ENCODE measurements at regions not wholly inside any gene's neighbourhood (a gene's known extent, or its start where the extent isn't known, plus 50 kb on each side); places are given as distances from the start of the nearest gene placed in this dataset.

DNA sequence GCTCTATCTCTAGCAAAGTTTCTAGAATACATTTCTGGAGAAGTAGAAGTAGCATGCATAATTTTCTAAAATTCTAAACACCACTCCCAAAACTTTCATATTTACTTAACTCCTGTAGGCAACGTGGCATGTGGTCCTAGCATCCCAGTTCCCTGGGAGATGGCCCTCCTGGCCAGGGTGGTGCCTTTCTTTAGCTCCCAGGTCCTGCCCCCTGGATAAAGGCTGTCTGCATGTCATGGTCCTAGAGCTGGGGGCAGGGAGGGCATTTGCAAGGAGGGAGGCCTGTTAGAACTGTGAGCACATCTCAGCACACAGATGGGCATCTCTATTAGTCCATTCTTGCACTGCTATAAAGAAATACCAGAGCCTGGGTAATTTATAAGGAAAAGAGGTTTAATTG is 485.6 kb upstream of the SULF2 start:
- Mint-ChIP-seq H3K9me3 (ENCODE audit: low read depth, unreplicated experiment) (no peaks in the 10 kb centered on the region), H3K27me3 (ENCODE audit: unreplicated experiment) (peaks cover 8% of the 10 kb centered on the region), H3K4me3 (ENCODE audit: low read depth, unreplicated experiment) (no peak overlapping the region), H3K36me3 (ENCODE audit: insufficient read depth, unreplicated experiment) (no peaks in the 10 kb centered on the region), H3K27ac (ENCODE audit: unreplicated experiment) (no peak overlapping the region), H3K4me1 (ENCODE audit: low read depth, unreplicated experiment) (no peaks in the 10 kb centered on the region)
- no TSS peak for BruUV-seq (replicated peaks)
- no peak for DNase-seq
- CTCF ChIA-PET: no interaction called here
- TF ChIP-seq, protein P1, sequence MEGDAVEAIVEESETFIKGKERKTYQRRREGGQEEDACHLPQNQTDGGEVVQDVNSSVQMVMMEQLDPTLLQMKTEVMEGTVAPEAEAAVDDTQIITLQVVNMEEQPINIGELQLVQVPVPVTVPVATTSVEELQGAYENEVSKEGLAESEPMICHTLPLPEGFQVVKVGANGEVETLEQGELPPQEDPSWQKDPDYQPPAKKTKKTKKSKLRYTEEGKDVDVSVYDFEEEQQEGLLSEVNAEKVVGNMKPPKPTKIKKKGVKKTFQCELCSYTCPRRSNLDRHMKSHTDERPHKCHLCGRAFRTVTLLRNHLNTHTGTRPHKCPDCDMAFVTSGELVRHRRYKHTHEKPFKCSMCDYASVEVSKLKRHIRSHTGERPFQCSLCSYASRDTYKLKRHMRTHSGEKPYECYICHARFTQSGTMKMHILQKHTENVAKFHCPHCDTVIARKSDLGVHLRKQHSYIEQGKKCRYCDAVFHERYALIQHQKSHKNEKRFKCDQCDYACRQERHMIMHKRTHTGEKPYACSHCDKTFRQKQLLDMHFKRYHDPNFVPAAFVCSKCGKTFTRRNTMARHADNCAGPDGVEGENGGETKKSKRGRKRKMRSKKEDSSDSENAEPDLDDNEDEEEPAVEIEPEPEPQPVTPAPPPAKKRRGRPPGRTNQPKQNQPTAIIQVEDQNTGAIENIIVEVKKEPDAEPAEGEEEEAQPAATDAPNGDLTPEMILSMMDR (IDR thresholded peaks at IDR 0.05; ENCODE audit: unreplicated experiment): no peak
- intact Hi-C loops (cut with micrococcal nuclease; ENCODE audit: unreplicated experiment): no loop called here

DNA sequence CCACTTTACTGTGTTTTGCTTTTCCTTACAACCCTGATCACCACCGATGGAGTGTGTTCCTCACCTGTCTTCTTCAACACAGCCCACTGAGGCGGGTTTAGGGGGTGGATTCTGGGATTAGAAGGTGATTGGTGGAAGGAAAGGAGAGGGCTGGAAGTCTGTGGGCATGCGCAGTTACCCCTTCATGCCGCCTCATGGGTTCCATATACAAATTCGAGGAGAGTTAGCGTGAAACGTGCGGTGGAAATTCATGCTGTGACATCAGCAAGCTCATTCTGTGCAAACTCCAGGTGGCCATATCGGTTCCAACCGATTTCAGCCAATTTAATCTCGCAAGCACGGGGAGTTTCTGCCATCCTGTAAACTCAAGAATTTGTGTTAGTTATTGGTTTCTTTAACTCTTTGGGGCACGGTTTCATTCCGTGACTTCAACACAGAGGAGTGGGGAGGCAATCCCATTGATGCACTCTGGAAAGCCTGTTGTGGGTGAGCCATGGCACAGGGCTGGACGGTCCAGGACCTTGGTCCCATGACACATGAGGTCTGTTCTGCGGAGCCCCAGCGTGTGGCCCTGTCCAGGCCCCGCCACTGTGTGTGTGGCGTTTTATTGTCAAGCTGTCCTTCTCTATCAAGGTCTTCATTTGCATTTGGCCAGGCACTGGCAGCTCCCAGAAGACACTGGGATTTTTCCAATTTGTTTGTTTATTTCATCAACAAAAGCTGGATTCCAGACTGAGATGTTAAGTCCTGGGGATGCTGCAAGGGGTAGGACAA is 482.8 kb upstream of the SULF2 start:
- no peak for DNase-seq
- Mint-ChIP-seq H3K27me3 (ENCODE audit: unreplicated experiment) (peaks cover 31% of the 10 kb centered on the region), H3K4me1 (ENCODE audit: low read depth, unreplicated experiment) (no peaks in the 10 kb centered on the region), H3K4me3 (ENCODE audit: low read depth, unreplicated experiment) (no peak overlapping the region), H3K27ac (ENCODE audit: unreplicated experiment) (no peak overlapping the region), H3K9me3 (ENCODE audit: low read depth, unreplicated experiment) (no peaks in the 10 kb centered on the region), H3K36me3 (ENCODE audit: insufficient read depth, unreplicated experiment) (no peaks in the 10 kb centered on the region)
- TF ChIP-seq, protein P1 (IDR thresholded peaks at IDR 0.05; ENCODE audit: unreplicated experiment): no peak
- intact Hi-C loops (cut with micrococcal nuclease; ENCODE audit: unreplicated experiment): no loop called here
- no TSS peak for BruUV-seq (replicated peaks)
- CTCF ChIA-PET: no interaction called here

DNA sequence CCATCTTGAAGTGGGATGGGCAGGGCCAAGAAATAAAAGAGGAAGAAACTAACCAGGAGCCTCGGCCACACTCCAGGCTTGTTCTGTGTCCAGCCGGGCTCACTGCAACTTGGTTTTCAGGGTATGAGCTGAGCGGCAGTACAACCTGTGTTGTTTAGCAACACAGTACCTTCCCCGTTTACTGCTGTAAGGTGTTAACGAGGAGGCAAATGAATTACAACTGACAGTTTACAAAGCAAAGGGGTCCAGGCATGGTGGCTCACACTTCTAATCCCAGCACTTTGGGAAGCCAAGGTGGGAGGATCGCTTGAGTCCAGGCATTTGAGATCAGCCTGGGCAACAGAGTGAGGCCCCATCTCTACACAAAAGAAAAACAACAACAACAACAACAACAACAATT is 481.3 kb upstream of the SULF2 start:
- no TSS peak for BruUV-seq (replicated peaks)
- no peak for DNase-seq
- no peak overlapping the region for H3K4me3 Mint-ChIP-seq (ENCODE audit: low read depth, unreplicated experiment)
- CTCF ChIA-PET: no interaction called here
- TF ChIP-seq, protein P1 (IDR thresholded peaks at IDR 0.05; ENCODE audit: unreplicated experiment): no peak
- no peak overlapping the region for H3K27ac Mint-ChIP-seq (ENCODE audit: unreplicated experiment)
- intact Hi-C loops (cut with micrococcal nuclease; ENCODE audit: unreplicated experiment): no loop called here
- no peaks in the 10 kb centered on the region for H3K9me3 Mint-ChIP-seq (ENCODE audit: low read depth, unreplicated experiment)
- H3K4me1 Mint-ChIP-seq (ENCODE audit: low read depth, unreplicated experiment): no peaks in the 10 kb centered on the region
- H3K27me3 Mint-ChIP-seq (ENCODE audit: unreplicated experiment): peaks cover 41% of the 10 kb centered on the region
- H3K36me3 Mint-ChIP-seq (ENCODE audit: insufficient read depth, unreplicated experiment): no peaks in the 10 kb centered on the region

GRCh38 chr20:48265791-48266190 is 480.5 kb upstream of the SULF2 start:
- TF ChIP-seq, protein P1 (IDR thresholded peaks at IDR 0.05; ENCODE audit: unreplicated experiment): no peak
- CTCF ChIA-PET: interaction anchor here (0.5 kb wide), 1 partner anchor 928 kb away, joined by 4 read pairs; no protein-coding TSS in a partner anchor
- Mint-ChIP-seq H3K4me3 (ENCODE audit: low read depth, unreplicated experiment) (no peak overlapping the region), H3K4me1 (ENCODE audit: low read depth, unreplicated experiment) (no peaks in the 10 kb centered on the region), H3K27ac (ENCODE audit: unreplicated experiment) (no peak overlapping the region), H3K9me3 (ENCODE audit: low read depth, unreplicated experiment) (no peaks in the 10 kb centered on the region), H3K36me3 (ENCODE audit: insufficient read depth, unreplicated experiment) (no peaks in the 10 kb centered on the region), H3K27me3 (ENCODE audit: unreplicated experiment) (peaks cover 36% of the 10 kb centered on the region)
- intact Hi-C loops (cut with micrococcal nuclease; ENCODE audit: unreplicated experiment): no loop called here
- no peak for DNase-seq
- no TSS peak for BruUV-seq (replicated peaks)
